HG02885 (cell line): ENCODE measurements at regions not wholly inside any gene's neighbourhood (a gene's known extent, or its start where the extent isn't known, plus 50 kb on each side); places are given as distances from the start of the nearest gene placed in this dataset.

Experiments
- ATAC-seq: cut with Tn5 transposase; IDR thresholded peaks from one replicate; pipeline ENCODE4 v1.9.1; 2021; ENCODE audit warnings: mild to moderate bottlenecking; ENCODE audit not compliant: unreplicated experiment, poor library complexity

- no peak for ATAC-seq
Observed at GRCh38 chr3:195003006-195003892, 267.7 kb downstream of the XXYLT1 start.

- ATAC-seq: no peak
Observed at GRCh38 chr3:195003893-195004289, 267.1 kb downstream of the XXYLT1 start.

- ATAC-seq: no peak
Observed at GRCh38 chr3:195004512-195005250, 266.3 kb downstream of the XXYLT1 start.

GRCh38 chr3:195005251-195005620 is 265.7 kb downstream of the XXYLT1 start:
- ATAC-seq: no peak

GRCh38 chr3:195005759-195006510 is 265.0 kb downstream of the XXYLT1 start:
- ATAC-seq: no peak

GRCh38 chr3:195007151-195007550 is 263.8 kb downstream of the XXYLT1 start:
- no peak for ATAC-seq

GRCh38 chr3:195007766-195008165 is 263.2 kb downstream of the XXYLT1 start:
- no peak for ATAC-seq

GRCh38 chr3:195008816-195009215 is 262.1 kb downstream of the XXYLT1 start:
- no peak for ATAC-seq

- no peak for ATAC-seq
Observed at GRCh38 chr3:195009616-195010015, 261.3 kb downstream of the XXYLT1 start.

GRCh38 chr3:195010551-195011100 is 260.3 kb downstream of the XXYLT1 start:
- ATAC-seq: no peak

GRCh38 chr3:195011231-195011834 is 259.6 kb downstream of the XXYLT1 start:
- ATAC-seq: no peak

- no peak for ATAC-seq
Observed at GRCh38 chr3:195012100-195012499, 258.9 kb downstream of the XXYLT1 start.

GRCh38 chr3:195012571-195012970 is 258.4 kb downstream of the XXYLT1 start:
- ATAC-seq: no peak

- no peak for ATAC-seq
Observed at GRCh38 chr3:195013411-195014361, 257.3 kb downstream of the XXYLT1 start.

GRCh38 chr3:195015021-195015420 is 255.9 kb downstream of the XXYLT1 start:
- no peak for ATAC-seq

- ATAC-seq: no peak
Observed at GRCh38 chr3:195017151-195017550, 253.8 kb downstream of the XXYLT1 start.
